Fibroblast of lung (primary cell): ENCODE measurements at regions not wholly inside any gene's neighbourhood (a gene's known extent, or its start where the extent isn't known, plus 50 kb on each side); places are given as distances from the start of the nearest gene placed in this dataset.

Experiments used
- DNase-seq, 2 donors: peaks; one replicate each; pipeline versions ENCODE4 v3.0.0 to v3.0.0-alpha.2; 2010; ENCODE audit warnings: low read depth in 2 of 2
- H2AFZ ChIP-seq: 2 replicates; pipeline ENCODE4 v1.5.1; 2012; ENCODE audit warnings: low read length, control low read depth, inconsistent platforms
- H3K27ac ChIP-seq: 2 replicates; pipeline ENCODE4 v1.5.1; 2011; ENCODE audit warnings: low read length, control low read depth; ENCODE audit not compliant: insufficient read depth
- H3K27me3 ChIP-seq: 2 replicates; pipeline ENCODE4 v1.5.1; 2011; ENCODE audit warnings: mild to moderate bottlenecking, low read length; ENCODE audit not compliant: control insufficient read depth, insufficient read depth
- H3K36me3 ChIP-seq: 2 replicates; pipeline ENCODE4 v1.5.1; 2011; ENCODE audit warnings: low read length; ENCODE audit not compliant: control insufficient read depth, insufficient read depth
- H3K4me1 ChIP-seq: 2 replicates; pipeline ENCODE4 v1.5.1; 2011; ENCODE audit warnings: low read length; ENCODE audit not compliant: control insufficient read depth, insufficient read depth; ENCODE audit errors: extremely low read depth
- H3K4me2 ChIP-seq: 2 replicates; pipeline ENCODE4 v1.5.1; 2011; ENCODE audit warnings: low read length, control low read depth; ENCODE audit not compliant: insufficient read depth; ENCODE audit errors: extremely low read depth
- H3K4me3 ChIP-seq, 4 experiments: fragments of 200-600 bp in 1 of 4; sonication (generic) in 1 of 4; replicated peaks in 1 of 4; 2 replicates each; pipeline ENCODE4 v1.5.1; 2011 to 2016; ENCODE audit warnings: low read length in 4 of 4, low read depth in 3 of 4, mild to moderate bottlenecking in 3 of 4, control low read depth in 2 of 4, inconsistent platforms in 1 of 4, mixed read lengths in 1 of 4; ENCODE audit not compliant: insufficient read depth in 1 of 4; ENCODE audit errors: control extremely low read depth in 1 of 4
- H3K79me2 ChIP-seq: 2 replicates; pipeline ENCODE4 v1.5.1; 2012; ENCODE audit warnings: mild to moderate bottlenecking, low read length, inconsistent platforms; ENCODE audit not compliant: control insufficient read depth, insufficient read depth
- H3K9ac ChIP-seq: 2 replicates; pipeline ENCODE4 v1.5.1; 2011; ENCODE audit warnings: mild to moderate bottlenecking, low read length, control low read depth; ENCODE audit not compliant: insufficient read depth
- H3K9me3 ChIP-seq: 2 replicates; pipeline ENCODE4 v1.5.1; 2012; ENCODE audit warnings: low read depth, low read length; ENCODE audit not compliant: control insufficient read depth, insufficient read depth
- H4K20me1 ChIP-seq: 2 replicates; pipeline ENCODE4 v1.5.1; 2011; ENCODE audit warnings: low read length; ENCODE audit not compliant: control insufficient read depth, insufficient read depth; ENCODE audit errors: extremely low read depth
- CTCF ChIP-seq, 2 donors: IDR thresholded peaks in 1 of 2; conservative IDR thresholded peaks in 1 of 2; 1 replicate in 1 of 2; 2 replicates in 1 of 2; pipeline ENCODE4 v1.5.1; 2011 to 2012; ENCODE audit warnings: low read length in 2 of 2, control low read depth in 1 of 2, inconsistent platforms in 1 of 2, low read depth in 1 of 2, mild to moderate bottlenecking in 1 of 2
- EZH2 ChIP-seq: IDR thresholded peaks from 2 replicates; pipeline ENCODE4 v1.5.1; 2012; ENCODE audit warnings: low read length, control low read depth, mild to moderate bottlenecking; ENCODE audit errors: missing control alignments

- H3K4me1 ChIP-seq = no peaks in the 10 kb centered on the region
- no peaks in the 10 kb centered on the region for H4K20me1 ChIP-seq
- no peak overlapping the region for H3K9ac ChIP-seq
- no peaks in the 10 kb centered on the region for H3K9me3 ChIP-seq
- H3K27ac ChIP-seq = no peak overlapping the region
- no peak overlapping the region for H3K4me2 ChIP-seq
- no peak overlapping the region for H2AFZ ChIP-seq
- DNase-seq = no peak
- H3K27me3 ChIP-seq = no peaks in the 10 kb centered on the region
- no peak overlapping the region for H3K4me3 ChIP-seq
- TF ChIP-seq EZH2 (no peak), CTCF (conservative IDR thresholded peaks at IDR 0.05 in 1 of 2, IDR thresholded peaks at IDR 0.05 in 1 of 2; ENCODE audit: low read depth in 1 of 2, low read length in 2 of 2) (no peak)
- H3K79me2 ChIP-seq = no peaks in the 10 kb centered on the region
- no peaks in the 10 kb centered on the region for H3K36me3 ChIP-seq
Observed at GRCh38 chr9:11158063-11158462, 545.3 kb upstream of the PTPRD start.

- no peak overlapping the region for H2AFZ ChIP-seq
- no peaks in the 10 kb centered on the region for H3K27me3 ChIP-seq
- TF ChIP-seq EZH2 (no peak), CTCF (conservative IDR thresholded peaks at IDR 0.05 in 1 of 2, IDR thresholded peaks at IDR 0.05 in 1 of 2; ENCODE audit: low read depth in 1 of 2, low read length in 2 of 2) (no peak)
- H3K4me3 ChIP-seq = no peak overlapping the region
- no peaks in the 10 kb centered on the region for H3K9me3 ChIP-seq
- no peak overlapping the region for H3K27ac ChIP-seq
- no peak for DNase-seq
- H3K4me2 ChIP-seq = no peak overlapping the region
- no peak overlapping the region for H3K9ac ChIP-seq
- H3K79me2 ChIP-seq = no peaks in the 10 kb centered on the region
- H3K4me1 ChIP-seq = no peaks in the 10 kb centered on the region
- no peaks in the 10 kb centered on the region for H4K20me1 ChIP-seq
- no peaks in the 10 kb centered on the region for H3K36me3 ChIP-seq
Observed at GRCh38 chr9:11158676-11159075, 545.9 kb upstream of the PTPRD start.

- no peak for TF ChIP-seq EZH2
- TF ChIP-seq CTCF (conservative IDR thresholded peaks at IDR 0.05 in 1 of 2, IDR thresholded peaks at IDR 0.05 in 1 of 2; ENCODE audit: low read depth in 1 of 2, low read length in 2 of 2) = no peak
- no peak for DNase-seq
- no peaks in the 10 kb centered on the region for H3K4me1 ChIP-seq
- no peaks in the 10 kb centered on the region for H4K20me1 ChIP-seq
- H3K36me3 ChIP-seq = no peaks in the 10 kb centered on the region
- no peak overlapping the region for H3K9ac ChIP-seq
- no peaks in the 10 kb centered on the region for H3K9me3 ChIP-seq
- no peaks in the 10 kb centered on the region for H3K79me2 ChIP-seq
- H3K4me3 ChIP-seq = no peak overlapping the region
- H3K27me3 ChIP-seq = no peaks in the 10 kb centered on the region
- H2AFZ ChIP-seq = no peak overlapping the region
- no peak overlapping the region for H3K27ac ChIP-seq
- H3K4me2 ChIP-seq = no peak overlapping the region
Observed at GRCh38 chr9:11159318-11159862, 546.6 kb upstream of the PTPRD start.
